Fibroblast of villous mesenchyme (primary cell): ENCODE measurements at regions not wholly inside any gene's neighbourhood (a gene's known extent, or its start where the extent isn't known, plus 50 kb on each side); places are given as distances from the start of the nearest gene placed in this dataset.

Experiments
- DNase-seq: peaks from one replicate; pipeline ENCODE4 v3.0.0-alpha.2; 2010; ENCODE audit warnings: low read depth
- H3K4me3 ChIP-seq: 2 replicates; pipeline ENCODE4 v1.5.1; 2011; ENCODE audit warnings: low read depth, mild to moderate bottlenecking, low read length
- CTCF ChIP-seq: IDR thresholded peaks from 2 replicates; pipeline ENCODE4 v1.5.1; 2012; ENCODE audit warnings: low read depth, mild to moderate bottlenecking, low read length; ENCODE audit not compliant: insufficient read depth

- TF ChIP-seq CTCF: no peak
- no peak for DNase-seq
- H3K4me3 ChIP-seq: no peak overlapping the region
Observed at GRCh38 chr10:128438417-128439063, 312.3 kb upstream of the MKI67 start.

GRCh38 chr10:128440513-128441160 is 314.4 kb upstream of the MKI67 start:
- H3K4me3 ChIP-seq: no peak overlapping the region
- no peak for TF ChIP-seq CTCF
- DNase-seq: no peak

- DNase-seq: no peak
- H3K4me3 ChIP-seq: no peak overlapping the region
- no peak for TF ChIP-seq CTCF
Observed at GRCh38 chr10:128443925-128444518, 317.8 kb upstream of the MKI67 start.

- DNase-seq: no peak
- TF ChIP-seq CTCF: no peak
- H3K4me3 ChIP-seq: no peak overlapping the region
Observed at GRCh38 chr10:128448796-128449195, 322.6 kb upstream of the MKI67 start.

- H3K4me3 ChIP-seq: no peak overlapping the region
- TF ChIP-seq CTCF: no peak
- DNase-seq: no peak
Observed at GRCh38 chr10:128451879-128452278, 325.7 kb upstream of the MKI67 start.

- H3K4me3 ChIP-seq: no peak overlapping the region
- no peak for DNase-seq
- TF ChIP-seq CTCF: no peak
Observed at GRCh38 chr10:128456271-128456670, 330.0 kb upstream of the MKI67 start.
